DOHH2 (cell line): ENCODE measurements at regions not wholly inside any gene's neighbourhood (a gene's known extent, or its start where the extent isn't known, plus 50 kb on each side); places are given as distances from the start of the nearest gene placed in this dataset.

ENCODE experiments used
- CTCF ChIP-seq: fragments of 200-600 bp; sonication (generic); IDR thresholded peaks from one replicate; pipeline ENCODE4 v1.5.1; 2014; ENCODE audit warnings: antibody characterized with exemption, mild to moderate bottlenecking, low read depth, low read length; ENCODE audit not compliant: poor library complexity, severe bottlenecking
- EZH2phosphoT487 ChIP-seq: fragments of 200-600 bp; sonication (generic); IDR thresholded peaks from 2 replicates; pipeline ENCODE4 v1.6.1; 2017; ENCODE audit warnings: borderline replicate concordance, mild to moderate bottlenecking, antibody characterized with exemption, low read length, moderate library complexity, mixed read lengths

- TF ChIP-seq CTCF: no peak
- no peak for TF ChIP-seq EZH2phosphoT487
Observed at GRCh38 chr11:134607963-134608750, 196.1 kb upstream of the B3GAT1 start.
